GM10248 (cell line): ENCODE measurements at regions not wholly inside any gene's neighbourhood (a gene's known extent, or its start where the extent isn't known, plus 50 kb on each side); places are given as distances from the start of the nearest gene placed in this dataset.
"Not testable (repeated sequence)": the region's sequence is repeated elsewhere in the genome, so short reads cannot be mapped to it uniquely, and the experiment has no call there.

ENCODE experiments used
- CTCF ChIA-PET: fragments of 300-600 bp; sonication (Branson Sonifier 250); formaldehyde crosslinking; extraction: SDS; loops from one replicate; lab custom pipeline; 2021; ENCODE audit warnings: antibody characterized with exemption; lab: Yijun Ruan, JAX
- POLR2A ChIA-PET: fragments of 350-650 bp; sonication (Branson Sonifier 250); formaldehyde crosslinking; extraction: SDS; loops from one replicate; lab custom pipeline; 2020; ENCODE audit warnings: antibody characterized with exemption; lab: Yijun Ruan, JAX
- DNase-seq: peaks from one replicate; pipeline ENCODE4 v3.0.0; 2012; ENCODE audit errors: extremely low spot score
- TF ChIP-seq, protein P1 (sequence below): IDR thresholded peaks from 2 replicates; pipeline ENCODE4 v1.5.1; 2012; ENCODE audit warnings: mild to moderate bottlenecking, low read depth; ENCODE audit errors: extremely low read depth, missing control alignments, control extremely low read depth

DNA sequence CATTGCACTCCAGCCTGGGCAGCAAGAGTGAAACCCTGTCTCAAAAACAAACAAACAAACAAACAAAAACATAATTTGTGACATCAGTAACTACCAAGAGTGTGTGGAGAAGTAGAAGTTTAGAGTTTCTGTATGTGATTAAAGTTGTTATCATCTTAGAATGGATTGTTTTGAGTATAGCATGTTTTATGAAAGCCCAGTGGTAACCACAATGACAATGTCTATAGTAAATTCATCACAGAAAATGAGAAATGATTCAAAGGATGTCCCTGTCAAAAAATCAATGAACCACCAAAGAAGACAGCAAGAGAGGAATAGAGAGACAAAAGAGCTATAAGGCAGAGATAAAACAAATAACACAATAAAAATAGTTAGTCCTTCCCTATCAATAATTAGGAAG is 1299.2 kb downstream of the CNTNAP5 start:
- no peak for DNase-seq
- TF ChIP-seq, protein P1, sequence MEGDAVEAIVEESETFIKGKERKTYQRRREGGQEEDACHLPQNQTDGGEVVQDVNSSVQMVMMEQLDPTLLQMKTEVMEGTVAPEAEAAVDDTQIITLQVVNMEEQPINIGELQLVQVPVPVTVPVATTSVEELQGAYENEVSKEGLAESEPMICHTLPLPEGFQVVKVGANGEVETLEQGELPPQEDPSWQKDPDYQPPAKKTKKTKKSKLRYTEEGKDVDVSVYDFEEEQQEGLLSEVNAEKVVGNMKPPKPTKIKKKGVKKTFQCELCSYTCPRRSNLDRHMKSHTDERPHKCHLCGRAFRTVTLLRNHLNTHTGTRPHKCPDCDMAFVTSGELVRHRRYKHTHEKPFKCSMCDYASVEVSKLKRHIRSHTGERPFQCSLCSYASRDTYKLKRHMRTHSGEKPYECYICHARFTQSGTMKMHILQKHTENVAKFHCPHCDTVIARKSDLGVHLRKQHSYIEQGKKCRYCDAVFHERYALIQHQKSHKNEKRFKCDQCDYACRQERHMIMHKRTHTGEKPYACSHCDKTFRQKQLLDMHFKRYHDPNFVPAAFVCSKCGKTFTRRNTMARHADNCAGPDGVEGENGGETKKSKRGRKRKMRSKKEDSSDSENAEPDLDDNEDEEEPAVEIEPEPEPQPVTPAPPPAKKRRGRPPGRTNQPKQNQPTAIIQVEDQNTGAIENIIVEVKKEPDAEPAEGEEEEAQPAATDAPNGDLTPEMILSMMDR: no peak
- ChIA-PET POLR2A (no interaction called here), CTCF (no interaction called here)

DNA sequence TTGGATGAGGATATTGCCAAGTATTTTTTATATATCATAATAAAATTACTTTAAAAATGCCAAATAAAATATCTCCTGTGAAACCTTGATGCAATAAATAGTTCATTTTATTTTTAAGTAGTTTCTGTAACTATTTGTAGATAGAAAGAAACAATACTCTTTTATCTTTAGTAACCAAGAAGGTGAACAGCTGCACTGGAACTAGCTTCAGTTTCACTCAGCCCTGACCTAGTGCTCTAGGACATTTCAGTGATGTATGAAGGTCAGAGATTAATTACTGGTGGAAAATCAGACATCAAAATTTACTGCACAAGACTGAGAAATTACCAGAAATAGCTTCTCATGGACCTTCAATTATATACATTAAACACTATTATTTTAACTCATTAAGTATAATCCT is 1305.0 kb downstream of the CNTNAP5 start:
- POLR2A ChIA-PET: no interaction called here
- no peak for DNase-seq
- TF ChIP-seq, protein P1: no peak
- CTCF ChIA-PET: interaction anchor here (1.3 kb wide), 1 partner anchor 9 kb away, joined by 3 read pairs; no protein-coding TSS in a partner anchor

DNA sequence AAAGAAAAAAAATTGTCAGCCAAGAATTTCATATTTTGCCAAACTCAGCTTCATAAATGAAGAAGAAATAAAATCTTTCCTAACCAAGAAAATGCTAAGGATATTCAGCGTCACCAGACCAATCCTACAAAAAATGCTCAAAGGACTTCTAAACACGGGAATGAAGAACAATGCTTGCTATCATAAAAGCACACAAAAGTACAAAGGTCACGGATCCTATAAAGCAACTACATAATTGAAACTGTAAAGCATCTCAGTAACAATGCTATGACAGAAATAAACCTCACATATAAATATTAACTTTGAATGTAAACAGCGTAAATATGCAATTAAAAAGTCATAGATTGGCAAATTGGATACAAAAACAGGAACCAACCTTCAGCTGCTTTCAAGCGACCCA is 1314.6 kb upstream of the GYPC start:
- CTCF ChIA-PET: no interaction called here
- POLR2A ChIA-PET: no interaction called here
- no peak for DNase-seq
- TF ChIP-seq, protein P1: no peak

DNA sequence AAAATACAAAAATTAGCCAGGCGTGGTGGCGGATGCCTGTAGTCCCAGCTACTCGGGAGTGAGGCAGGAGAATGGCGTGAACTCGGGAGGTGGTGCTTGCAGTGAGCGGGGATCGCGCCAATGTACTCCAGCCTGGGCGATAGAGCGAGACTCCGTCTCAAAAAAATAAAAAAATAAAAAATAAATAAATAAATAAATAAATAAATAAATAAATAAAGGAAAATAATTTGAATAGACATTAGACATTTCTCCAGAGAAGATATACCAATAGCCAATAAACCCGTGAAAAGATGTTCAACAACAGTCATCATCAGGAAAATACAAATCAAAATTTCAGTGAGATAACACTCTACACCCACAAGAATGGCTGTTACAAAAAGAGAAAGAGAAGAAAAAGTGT is 1302.4 kb upstream of the GYPC start:
- CTCF ChIA-PET, DNase-seq, POLR2A ChIA-PET: not testable (repeated sequence)

DNA sequence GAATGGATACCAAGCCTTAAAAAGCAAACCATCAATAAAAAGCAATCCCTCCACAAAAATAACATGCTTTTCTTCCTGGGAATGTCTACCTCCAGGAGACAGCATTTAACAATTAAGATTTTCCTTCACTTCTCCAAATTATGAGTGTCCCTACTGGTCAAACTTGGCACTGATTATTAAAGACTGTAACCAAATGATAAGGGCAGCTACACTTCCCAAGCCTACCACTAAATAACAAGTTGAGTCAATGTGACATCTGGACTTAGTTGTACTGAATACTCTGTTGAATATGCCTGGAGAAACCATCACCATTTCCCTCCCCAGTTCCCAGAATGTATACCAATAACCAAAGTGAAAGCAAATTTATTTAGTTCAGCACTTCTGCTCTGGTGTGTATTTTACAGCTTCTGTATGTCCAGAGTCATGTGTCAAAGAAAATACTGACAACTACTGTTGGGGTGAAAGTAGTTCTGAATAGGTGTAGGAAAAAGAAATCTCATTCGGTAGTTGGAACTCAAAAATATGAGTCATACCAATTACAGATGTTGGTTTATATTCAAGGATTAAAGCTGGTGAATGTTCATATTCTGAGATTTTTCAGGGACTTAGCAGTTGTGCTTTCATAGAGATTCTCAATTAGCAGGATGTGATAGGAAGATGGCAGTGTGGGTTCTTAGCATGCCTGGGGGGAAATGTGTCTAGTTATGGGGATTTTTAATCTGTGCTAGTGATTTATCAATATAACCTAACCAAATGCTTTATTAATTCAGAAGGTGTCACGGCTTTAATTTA is 1291.6 kb upstream of the GYPC start:
- DNase-seq: no peak
- CTCF ChIA-PET: interaction anchor here (1.0 to 1.8 kb wide), 3 partner anchors 16 to 106 kb away, joined by 3 to 6 read pairs (median 3); no protein-coding TSS in a partner anchor
- POLR2A ChIA-PET: no interaction called here
- TF ChIP-seq, protein P1: no peak

DNA sequence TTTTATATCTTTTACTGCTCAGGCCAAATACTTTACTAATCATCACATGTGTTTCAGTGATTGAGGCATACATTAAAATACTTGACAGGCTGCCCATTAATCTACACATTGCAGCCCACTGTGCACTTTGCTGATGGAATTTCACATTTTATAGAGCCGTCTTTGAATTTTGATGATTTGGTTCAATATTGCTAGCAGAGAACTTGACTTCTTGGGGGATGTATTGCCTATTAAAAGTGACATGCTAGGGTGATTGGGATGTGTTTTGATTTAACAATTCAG is 1291.0 kb upstream of the GYPC start:
- CTCF ChIA-PET: interaction anchor here (1.3 to 1.8 kb wide), 2 partner anchors 15 to 20 kb away, joined by 3 to 6 read pairs; no protein-coding TSS in a partner anchor
- POLR2A ChIA-PET: no interaction called here
- DNase-seq: no peak
- TF ChIP-seq, protein P1: no peak

DNA sequence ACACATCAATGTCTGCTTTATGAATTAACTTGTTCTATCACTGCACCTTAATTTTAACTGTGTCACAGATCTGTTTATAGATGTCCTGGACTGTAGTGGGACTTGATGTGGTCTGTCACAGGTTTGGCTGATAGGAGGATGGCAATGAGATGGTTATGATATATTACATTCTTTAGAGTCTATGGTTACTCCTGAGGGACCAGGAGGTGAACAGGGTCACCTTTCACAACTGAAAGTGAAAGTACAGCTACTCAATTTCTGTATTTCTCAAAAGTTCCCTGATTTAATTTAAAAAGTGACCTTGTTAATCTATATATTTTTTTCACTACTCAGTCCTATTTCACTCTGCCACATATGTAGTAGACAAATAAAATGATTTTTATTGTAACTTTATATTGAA is 1284.1 kb upstream of the GYPC start:
- no peak for DNase-seq
- ChIA-PET POLR2A (no interaction called here), CTCF (no interaction called here)
- TF ChIP-seq, protein P1: no peak
